ENCODE measurements at regions not wholly inside any gene's neighbourhood (a gene's known extent, or its start where the extent isn't known, plus 50 kb on each side); places are given as distances from the start of the nearest gene placed in this dataset.

DNA sequence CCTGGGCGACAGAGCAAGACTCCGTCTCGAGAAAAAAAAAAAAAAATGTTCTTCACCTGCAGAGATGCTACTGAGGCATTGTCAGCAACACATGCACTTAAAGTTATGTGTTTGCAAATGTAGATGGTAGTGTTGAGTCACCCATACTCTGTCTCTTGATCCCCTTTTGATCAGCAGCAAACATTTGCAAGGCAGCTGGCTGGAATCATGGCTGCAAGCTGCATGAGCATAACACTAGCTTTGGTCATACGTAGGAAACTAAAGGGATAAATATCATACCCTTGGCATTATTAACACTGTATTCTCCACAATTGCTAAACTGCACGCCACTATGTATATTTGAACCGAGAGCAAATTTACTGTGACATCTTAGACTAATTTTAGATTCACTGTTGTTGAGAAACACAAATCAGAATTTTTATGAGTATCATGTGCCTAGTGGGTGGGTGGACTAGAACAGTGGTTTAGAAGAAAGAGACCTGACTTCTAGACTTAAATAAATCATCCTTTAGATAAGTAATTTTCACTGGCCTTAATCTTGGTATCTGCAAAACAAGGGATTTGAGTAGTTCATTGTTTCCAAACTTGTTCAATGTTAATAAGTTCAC lies 229.3 kb upstream of the MEOX2 start:
- no peak for DNase-seq (ENCODE audit: low read depth)
- TF ChIP-seq, protein P1, sequence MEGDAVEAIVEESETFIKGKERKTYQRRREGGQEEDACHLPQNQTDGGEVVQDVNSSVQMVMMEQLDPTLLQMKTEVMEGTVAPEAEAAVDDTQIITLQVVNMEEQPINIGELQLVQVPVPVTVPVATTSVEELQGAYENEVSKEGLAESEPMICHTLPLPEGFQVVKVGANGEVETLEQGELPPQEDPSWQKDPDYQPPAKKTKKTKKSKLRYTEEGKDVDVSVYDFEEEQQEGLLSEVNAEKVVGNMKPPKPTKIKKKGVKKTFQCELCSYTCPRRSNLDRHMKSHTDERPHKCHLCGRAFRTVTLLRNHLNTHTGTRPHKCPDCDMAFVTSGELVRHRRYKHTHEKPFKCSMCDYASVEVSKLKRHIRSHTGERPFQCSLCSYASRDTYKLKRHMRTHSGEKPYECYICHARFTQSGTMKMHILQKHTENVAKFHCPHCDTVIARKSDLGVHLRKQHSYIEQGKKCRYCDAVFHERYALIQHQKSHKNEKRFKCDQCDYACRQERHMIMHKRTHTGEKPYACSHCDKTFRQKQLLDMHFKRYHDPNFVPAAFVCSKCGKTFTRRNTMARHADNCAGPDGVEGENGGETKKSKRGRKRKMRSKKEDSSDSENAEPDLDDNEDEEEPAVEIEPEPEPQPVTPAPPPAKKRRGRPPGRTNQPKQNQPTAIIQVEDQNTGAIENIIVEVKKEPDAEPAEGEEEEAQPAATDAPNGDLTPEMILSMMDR (conservative IDR thresholded peaks at IDR 0.05; ENCODE audit: low read depth, low read length) = no peak
- H3K4me3 ChIP-seq (ENCODE audit: low read depth, low read length) = no peak overlapping the region

DNA sequence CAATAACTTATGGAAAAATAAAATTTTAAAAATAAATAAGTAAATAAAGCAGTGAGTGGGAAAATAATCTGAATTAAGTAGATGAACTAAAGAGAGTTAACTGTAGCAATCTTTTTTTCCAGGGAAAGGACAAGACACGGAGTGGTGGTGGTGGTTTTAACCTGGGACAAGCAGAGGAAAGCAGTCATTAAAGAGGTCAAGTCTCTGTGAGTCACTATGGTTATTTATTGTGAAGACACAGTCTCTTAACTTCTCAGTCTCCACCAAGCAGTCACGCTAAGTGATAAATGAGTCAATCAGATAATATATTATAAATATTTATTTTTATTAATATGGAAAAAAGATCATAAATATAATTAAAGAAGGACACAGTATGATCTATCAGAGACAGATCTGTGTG lies 228.1 kb upstream of the MEOX2 start:
- H3K4me3 ChIP-seq (ENCODE audit: low read depth, low read length) = no peak overlapping the region
- TF ChIP-seq, protein P1 (conservative IDR thresholded peaks at IDR 0.05; ENCODE audit: low read depth, low read length) = no peak
- no peak for DNase-seq (ENCODE audit: low read depth)

DNA sequence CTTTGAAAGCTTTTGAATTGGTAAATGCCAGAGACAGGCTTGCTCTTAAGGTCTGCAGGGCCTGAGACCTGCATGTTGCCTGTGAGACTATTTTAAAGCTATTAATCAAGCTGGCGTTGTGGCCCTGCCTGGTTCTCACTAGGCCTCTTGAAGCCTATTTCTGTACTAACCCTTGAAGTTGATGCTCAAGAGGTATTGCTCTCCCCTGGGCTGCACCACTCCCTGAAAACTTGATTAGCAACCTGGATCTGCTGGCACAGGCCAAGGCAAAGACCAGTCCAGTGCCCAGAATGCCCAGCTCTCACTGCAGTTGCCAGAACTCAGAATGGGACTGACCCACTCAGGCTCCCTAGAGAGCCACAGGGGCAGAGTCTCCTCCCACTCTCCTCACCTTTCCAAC lies 220.0 kb upstream of the MEOX2 start:
- no peak overlapping the region for H3K4me3 ChIP-seq (ENCODE audit: low read depth, low read length)
- TF ChIP-seq, protein P1 (conservative IDR thresholded peaks at IDR 0.05; ENCODE audit: low read depth, low read length) = no peak
- no peak for DNase-seq (ENCODE audit: low read depth)

DNA sequence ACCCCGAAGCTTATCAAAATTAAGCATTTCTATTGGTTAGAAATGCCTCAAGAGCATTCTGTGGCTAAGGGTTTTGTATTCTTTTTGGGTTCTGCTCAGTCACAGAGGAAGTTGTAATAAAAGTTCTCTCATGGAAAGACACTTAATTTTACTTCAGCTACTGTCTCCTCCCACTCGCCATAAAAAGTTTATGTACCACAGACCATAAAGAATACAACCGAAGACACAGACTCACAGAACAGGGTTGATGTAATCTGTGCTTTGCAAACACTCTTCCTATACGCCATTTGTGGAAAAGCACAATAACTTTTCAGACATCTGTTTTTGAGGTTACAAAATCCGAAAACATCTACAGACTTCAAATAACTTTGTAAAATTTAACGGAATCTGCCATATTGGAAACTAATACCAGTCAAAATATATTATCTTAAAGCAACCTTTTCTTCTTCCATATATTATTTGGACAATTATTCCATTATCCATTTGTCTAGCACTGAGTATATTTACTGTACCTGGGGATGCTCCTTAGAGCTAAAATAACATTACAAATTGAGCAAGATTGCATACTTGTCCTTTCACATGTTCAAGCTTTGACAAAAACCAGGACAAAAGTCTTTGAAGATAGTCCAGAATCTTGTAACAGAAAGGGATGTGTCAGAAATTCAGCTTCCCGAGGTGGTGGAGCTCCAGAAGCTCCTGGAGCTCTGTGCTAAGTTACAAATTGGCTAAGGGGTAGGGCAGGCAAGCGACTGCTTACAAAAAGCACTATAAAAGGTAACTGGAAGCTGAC lies 219.0 kb upstream of the MEOX2 start:
- no peak overlapping the region for H3K4me3 ChIP-seq (ENCODE audit: low read depth, low read length)
- no peak for DNase-seq (ENCODE audit: low read depth)
- TF ChIP-seq, protein P1 (conservative IDR thresholded peaks at IDR 0.05; ENCODE audit: low read depth, low read length) = no peak

DNA sequence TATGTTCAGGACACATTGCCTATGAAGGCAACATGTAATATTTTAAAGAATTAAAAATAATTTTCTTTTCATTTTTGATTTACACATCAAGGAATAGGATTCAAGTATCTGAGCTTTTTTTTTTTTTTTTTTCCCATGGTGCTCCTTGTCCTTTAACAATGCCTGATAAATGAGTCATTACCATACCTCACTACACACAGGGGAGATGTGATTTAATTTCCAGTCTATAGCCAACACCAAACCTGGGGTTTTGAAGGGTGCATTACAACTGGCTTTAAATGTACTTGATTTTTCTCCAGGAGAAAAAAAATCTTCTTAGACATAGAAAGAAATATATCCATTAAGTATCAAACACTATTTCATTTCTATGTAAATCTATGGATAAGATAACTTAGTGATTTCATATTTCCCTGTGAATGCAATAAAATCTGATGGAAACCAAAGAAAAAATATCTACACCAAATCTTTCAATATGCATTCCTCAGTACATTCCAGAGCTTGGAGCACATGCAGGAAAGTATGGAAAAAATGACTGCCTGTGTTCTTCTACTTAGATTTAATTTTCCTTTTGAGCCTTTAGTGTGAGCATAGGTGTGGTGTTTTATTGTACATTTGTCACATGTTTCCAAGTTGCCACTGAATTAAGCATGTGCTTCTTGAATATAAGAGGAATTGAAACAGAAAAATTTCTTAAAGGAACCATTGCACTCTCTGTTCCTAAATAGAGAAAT lies 204.8 kb upstream of the MEOX2 start:
- TF ChIP-seq, protein P1 (conservative IDR thresholded peaks at IDR 0.05; ENCODE audit: low read depth, low read length) = no peak
- DNase-seq (ENCODE audit: low read depth) = no peak
- H3K4me3 ChIP-seq (ENCODE audit: low read depth, low read length) = no peak overlapping the region

DNA sequence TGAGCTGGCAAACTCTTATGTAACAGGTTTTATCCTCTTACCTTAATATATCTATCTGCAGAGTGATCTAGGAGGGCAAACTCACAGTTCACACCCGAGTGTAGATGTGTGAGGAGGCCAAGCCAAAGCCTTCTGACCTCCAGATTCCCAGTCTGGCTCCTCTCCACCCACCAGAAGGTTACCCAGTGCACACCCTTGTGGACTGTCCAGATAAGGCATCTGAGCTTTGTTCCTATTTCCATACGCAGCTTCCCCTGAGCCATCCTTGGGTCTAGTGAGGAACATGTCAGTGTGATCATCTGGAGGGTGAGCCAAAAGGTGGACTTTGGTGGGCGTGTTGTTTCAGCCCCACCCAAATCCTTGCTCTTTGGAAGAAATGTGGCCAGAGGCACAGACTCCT lies 203.0 kb upstream of the MEOX2 start:
- TF ChIP-seq, protein P1 (conservative IDR thresholded peaks at IDR 0.05; ENCODE audit: low read depth, low read length) = peak; percentile 61
- DNase-seq (ENCODE audit: low read depth) = no peak
- no peak overlapping the region for H3K4me3 ChIP-seq (ENCODE audit: low read depth, low read length)
